ENCODE measurements at regions not wholly inside any gene's neighbourhood (a gene's known extent, or its start where the extent isn't known, plus 50 kb on each side); places are given as distances from the start of the nearest gene placed in this dataset.

GRCh38 chr6:114514170-114514569 lies 171.3 kb upstream of the HS3ST5 start:
- POLR2A ChIA-PET: no interaction called here
- Histone ChIP-seq H3K9me3 (replicated peaks; ENCODE audit: control insufficient read depth, insufficient read depth, low read length) (no peaks in the 10 kb centered on the region), H4K20me1 (ENCODE audit: control insufficient read depth, insufficient read depth) (no peaks in the 10 kb centered on the region), H3K4me1 (ENCODE audit: control insufficient read depth, insufficient read depth, low read length) (no peaks in the 10 kb centered on the region), H2AFZ (ENCODE audit: control insufficient read depth, low read depth, low read length) (no peak overlapping the region), H3K4me2 (ENCODE audit: control insufficient read depth, insufficient read depth) (no peak overlapping the region), H3K27ac (ENCODE audit: control insufficient read depth, insufficient read depth) (no peak overlapping the region), H3K9ac (ENCODE audit: control insufficient read depth, insufficient read depth, low read length) (no peak overlapping the region), H3K79me2 (ENCODE audit: control insufficient read depth, insufficient read depth, low read length) (no peaks in the 10 kb centered on the region), H3K36me3 (ENCODE audit: control insufficient read depth in 2 of 2, insufficient read depth in 2 of 2, low read length in 1 of 2) (no peaks in the 10 kb centered on the region), H3K27me3 (replicated peaks in 1 of 2; ENCODE audit: control insufficient read depth in 2 of 2, insufficient read depth in 2 of 2, low read length in 1 of 2) (no peaks in the 10 kb centered on the region), H3K4me3 (no peak overlapping the region)
- 0% methylated on average over 1 of the region's 1 CpG for WGBS (ENCODE audit: insufficient coverage, insufficient replicate concordance, low lambda C conversion rate, missing lambda C conversion rate)
- DNase-seq (ENCODE audit: low read depth, low spot score) (no peak), FAIRE-seq (no peak), ATAC-seq (no peak)
- intact Hi-C loops (cut with micrococcal nuclease; ENCODE audit: unreplicated experiment) (no loop called here), in situ Hi-C loops (cut with MboI) (no loop called here)
- RAD21 ChIA-PET (ENCODE audit: unreplicated experiment): no interaction called here
- SMC1A ChIA-PET (ENCODE audit: uncharacterized antibody, unreplicated experiment): no interaction called here
- no peak for TF ChIP-seq BRCA1 (IDR thresholded peaks at IDR 0.05; ENCODE audit: low read depth, low read length)
- no peak for TF ChIP-seq TCF3 (IDR thresholded peaks at IDR 0.05; ENCODE audit: borderline replicate concordance, insufficient read depth, low read depth, low read length)
- TF ChIP-seq SMAD5 (IDR thresholded peaks at IDR 0.05; ENCODE audit: low read depth): no peak
- no peak for TF ChIP-seq ZNF217 (IDR thresholded peaks at IDR 0.05)
- TF ChIP-seq ZNF622 (IDR thresholded peaks at IDR 0.05): no peak
- TF ChIP-seq, protein P1, sequence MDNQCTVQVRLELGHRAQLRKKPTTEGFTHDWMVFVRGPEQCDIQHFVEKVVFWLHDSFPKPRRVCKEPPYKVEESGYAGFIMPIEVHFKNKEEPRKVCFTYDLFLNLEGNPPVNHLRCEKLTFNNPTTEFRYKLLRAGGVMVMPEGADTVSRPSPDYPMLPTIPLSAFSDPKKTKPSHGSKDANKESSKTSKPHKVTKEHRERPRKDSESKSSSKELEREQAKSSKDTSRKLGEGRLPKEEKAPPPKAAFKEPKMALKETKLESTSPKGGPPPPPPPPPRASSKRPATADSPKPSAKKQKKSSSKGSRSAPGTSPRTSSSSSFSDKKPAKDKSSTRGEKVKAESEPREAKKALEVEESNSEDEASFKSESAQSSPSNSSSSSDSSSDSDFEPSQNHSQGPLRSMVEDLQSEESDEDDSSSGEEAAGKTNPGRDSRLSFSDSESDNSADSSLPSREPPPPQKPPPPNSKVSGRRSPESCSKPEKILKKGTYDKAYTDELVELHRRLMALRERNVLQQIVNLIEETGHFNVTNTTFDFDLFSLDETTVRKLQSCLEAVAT (IDR thresholded peaks at IDR 0.05): no peak
- no peak for TF ChIP-seq SMC3 (IDR thresholded peaks at IDR 0.05; ENCODE audit: borderline replicate concordance, low read length)
- CTCF ChIA-PET: no interaction called here
- BruUV-seq (replicated peaks): no TSS peak

GRCh38 chr6:114471450-114471849 lies 128.6 kb upstream of the HS3ST5 start:
- CTCF ChIA-PET: no interaction called here
- SMC1A ChIA-PET (ENCODE audit: uncharacterized antibody, unreplicated experiment): interaction anchor here (0.6 to 1.2 kb wide), 4 partner anchors 9 to 19 kb away, joined by 3 to 4 read pairs (median 3); no protein-coding TSS in a partner anchor
- Histone ChIP-seq H3K27ac (ENCODE audit: control insufficient read depth, insufficient read depth) (no peak overlapping the region), H3K9ac (ENCODE audit: control insufficient read depth, insufficient read depth, low read length) (no peak overlapping the region), H3K9me3 (replicated peaks; ENCODE audit: control insufficient read depth, insufficient read depth, low read length) (no peaks in the 10 kb centered on the region), H3K4me2 (ENCODE audit: control insufficient read depth, insufficient read depth) (no peak overlapping the region), H4K20me1 (ENCODE audit: control insufficient read depth, insufficient read depth) (no peaks in the 10 kb centered on the region), H3K4me1 (ENCODE audit: control insufficient read depth, insufficient read depth, low read length) (no peaks in the 10 kb centered on the region), H3K4me3 (no peak overlapping the region), H2AFZ (ENCODE audit: control insufficient read depth, low read depth, low read length) (no peak overlapping the region), H3K79me2 (ENCODE audit: control insufficient read depth, insufficient read depth, low read length) (no peaks in the 10 kb centered on the region), H3K27me3 (replicated peaks in 1 of 2; ENCODE audit: control insufficient read depth in 2 of 2, insufficient read depth in 2 of 2, low read length in 1 of 2) (no peaks in the 10 kb centered on the region), H3K36me3 (ENCODE audit: control insufficient read depth in 2 of 2, insufficient read depth in 2 of 2, low read length in 1 of 2) (no peaks in the 10 kb centered on the region)
- BruUV-seq (replicated peaks): no TSS peak
- POLR2A ChIA-PET: no interaction called here
- no peak for FAIRE-seq
- TF ChIP-seq ATF7 (IDR thresholded peaks at IDR 0.05; ENCODE audit: low read depth) (no peak), FOS (IDR thresholded peaks at IDR 0.05; ENCODE audit: borderline replicate concordance, extremely low read depth, insufficient read length) (no peak), E4F1 (IDR thresholded peaks at IDR 0.05; ENCODE audit: borderline replicate concordance, partially characterized antibody) (no peak)
- DNase-seq (ENCODE audit: low read depth, low spot score): no peak
- WGBS (ENCODE audit: insufficient coverage, insufficient replicate concordance, low lambda C conversion rate, missing lambda C conversion rate): 23% methylated on average over 3 of the region's 3 CpGs
- no peak for ATAC-seq
- RAD21 ChIA-PET (ENCODE audit: unreplicated experiment): no interaction called here
- in situ Hi-C loops (cut with MboI) (no loop called here), intact Hi-C loops (cut with micrococcal nuclease; ENCODE audit: unreplicated experiment) (no loop called here)
